HG03575 (cell line): ENCODE measurements at regions not wholly inside any gene's neighbourhood (a gene's known extent, or its start where the extent isn't known, plus 50 kb on each side); places are given as distances from the start of the nearest gene placed in this dataset.

Source experiments
- ATAC-seq: cut with Tn5 transposase; IDR thresholded peaks from one replicate; pipeline ENCODE4 v1.9.1; 2021; ENCODE audit not compliant: unreplicated experiment, insufficient number of reproducible peaks, low FRiP score; ENCODE audit errors: extremely low read depth

DNA sequence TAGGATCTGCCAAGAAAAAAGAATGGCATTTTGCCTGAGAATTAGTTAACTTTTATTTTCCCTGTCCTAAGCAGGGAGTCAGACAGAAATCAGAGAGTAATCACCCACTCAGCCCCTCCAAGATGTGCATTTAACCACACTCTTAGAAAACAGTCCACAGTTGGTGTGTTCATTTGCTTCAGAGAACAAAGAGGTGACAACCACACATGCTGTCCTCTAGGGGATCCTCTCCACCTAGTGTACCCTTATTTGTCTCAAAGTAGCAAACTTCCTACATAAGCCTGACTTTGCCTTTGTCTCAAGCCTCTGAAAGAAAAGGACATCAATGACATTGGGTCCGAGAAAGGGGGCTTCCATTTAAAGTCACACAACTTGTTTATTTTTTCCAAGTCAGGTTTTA is 107.0 kb upstream of the RFC3 start:
- no peak for ATAC-seq

GRCh38 chr13:33711436-33711835 is 106.5 kb upstream of the RFC3 start:
- no peak for ATAC-seq

GRCh38 chr13:33717775-33718174 is 100.2 kb upstream of the RFC3 start:
- ATAC-seq = no peak

- no peak for ATAC-seq
Observed at GRCh38 chr13:33721724-33722123, 96.2 kb upstream of the RFC3 start.

DNA sequence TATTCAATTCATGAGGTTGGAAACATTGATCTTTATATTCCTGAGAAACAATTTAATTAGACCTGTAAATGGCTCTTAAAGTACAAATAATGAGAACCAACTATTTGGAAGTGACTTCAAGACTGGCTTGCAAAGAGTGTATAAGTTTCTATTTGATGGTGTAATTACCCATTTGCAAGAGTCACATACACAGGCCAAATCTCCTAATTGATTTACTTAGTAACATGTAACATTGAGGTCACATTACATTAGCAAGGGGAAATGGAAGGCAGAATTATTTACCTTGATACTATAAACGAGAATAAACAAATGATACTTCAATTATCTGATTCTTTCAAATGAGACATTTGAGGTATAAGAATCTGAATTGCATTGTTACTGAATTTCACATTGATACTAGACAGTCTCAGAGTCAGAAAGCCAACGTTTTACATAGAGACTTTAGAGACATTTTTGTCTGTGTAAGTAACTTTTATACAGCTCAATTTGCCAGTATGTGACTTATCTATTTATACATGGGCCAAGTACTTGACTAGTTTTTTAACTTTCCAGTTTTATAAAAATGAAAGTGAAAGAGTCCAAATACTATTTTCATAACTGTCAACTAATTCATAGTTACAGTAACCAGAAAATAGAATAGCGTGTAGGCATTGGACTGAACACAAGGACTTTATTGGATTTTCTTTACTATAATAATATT is 95.6 kb upstream of the RFC3 start:
- no peak for ATAC-seq

- no peak for ATAC-seq
Observed at GRCh38 chr13:33723365-33723764, 94.6 kb upstream of the RFC3 start.

GRCh38 chr13:33723772-33724435 is 94.0 kb upstream of the RFC3 start:
- peak; percentile 46 for ATAC-seq

GRCh38 chr13:33725340-33725739 is 92.6 kb upstream of the RFC3 start:
- ATAC-seq = no peak

DNA sequence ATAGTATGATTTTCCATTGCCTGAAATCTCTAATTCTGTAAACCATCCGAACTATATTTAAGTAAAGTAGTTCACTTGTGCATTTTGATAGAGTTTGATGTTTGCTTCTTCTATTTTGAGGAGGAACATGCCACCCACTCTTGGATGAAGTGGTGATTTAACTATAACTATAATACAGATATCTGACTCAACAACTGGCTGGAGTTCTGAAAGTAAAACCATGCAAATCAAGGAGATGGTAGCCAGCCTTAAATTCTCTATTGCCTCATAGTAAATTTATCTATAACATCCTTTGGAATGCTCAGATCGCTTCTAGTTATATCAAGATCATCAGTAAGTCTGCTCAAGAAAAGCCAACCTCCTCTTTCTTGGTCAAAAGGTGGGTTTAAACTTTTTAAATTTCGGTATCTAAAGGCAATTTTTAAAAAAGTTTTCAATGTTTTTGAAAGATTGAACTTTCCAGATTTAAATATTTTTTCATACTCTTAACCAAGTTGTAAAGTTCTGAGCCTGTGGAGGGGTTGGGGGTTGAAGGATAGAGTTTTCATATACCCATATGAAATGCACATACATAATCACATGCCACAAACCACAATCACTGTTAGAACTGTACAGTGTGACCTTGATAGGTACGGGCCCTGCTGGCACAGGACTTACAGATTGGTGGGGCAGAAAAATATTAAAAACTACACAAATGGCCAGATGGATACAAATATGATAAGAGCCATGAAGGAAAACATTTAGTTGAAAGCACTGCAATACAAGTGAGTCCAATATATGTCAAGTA is 90.5 kb upstream of the RFC3 start:
- no peak for ATAC-seq

DNA sequence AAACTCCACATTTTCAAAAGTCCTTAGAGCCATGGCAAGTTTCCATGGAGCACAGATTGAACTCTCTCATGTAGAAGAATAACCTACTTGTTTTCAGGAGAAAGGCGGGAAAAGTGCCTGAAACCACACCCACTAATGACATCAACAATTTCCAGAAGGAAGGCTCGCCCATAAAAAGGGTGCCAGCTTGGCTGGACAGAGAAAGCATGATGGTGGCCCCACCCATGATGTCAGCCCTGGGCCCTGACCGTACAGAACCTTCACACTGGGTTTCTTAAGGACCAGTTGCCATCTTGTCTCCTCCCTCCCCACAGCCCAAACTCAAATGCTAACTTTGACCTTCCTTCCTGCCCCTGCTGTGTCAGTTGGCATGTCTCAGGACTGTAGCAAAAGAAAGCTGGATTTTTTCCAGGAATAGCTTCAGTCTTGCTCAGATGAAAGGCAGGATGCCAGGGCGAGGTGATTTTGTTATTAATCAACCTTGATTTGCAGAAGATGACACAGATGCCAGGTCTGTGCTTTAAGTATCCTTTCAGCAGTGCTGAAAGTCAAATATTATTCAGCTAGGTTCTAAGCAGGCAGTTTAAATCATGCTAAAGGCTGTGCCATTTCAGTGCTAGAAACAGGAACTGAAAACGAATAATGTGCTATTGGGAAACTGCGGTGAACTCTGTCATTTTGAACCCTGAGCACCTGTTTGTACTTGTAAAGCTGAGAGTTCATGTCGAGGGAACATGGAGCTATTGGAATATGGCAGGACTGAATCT is 89.5 kb upstream of the RFC3 start:
- peak; percentile 79 for ATAC-seq

GRCh38 chr13:33730147-33730546 is 87.8 kb upstream of the RFC3 start:
- no peak for ATAC-seq

- no peak for ATAC-seq
Observed at GRCh38 chr13:33730619-33731018, 87.3 kb upstream of the RFC3 start.

GRCh38 chr13:33735276-33735675 is 82.7 kb upstream of the RFC3 start:
- ATAC-seq = no peak

DNA sequence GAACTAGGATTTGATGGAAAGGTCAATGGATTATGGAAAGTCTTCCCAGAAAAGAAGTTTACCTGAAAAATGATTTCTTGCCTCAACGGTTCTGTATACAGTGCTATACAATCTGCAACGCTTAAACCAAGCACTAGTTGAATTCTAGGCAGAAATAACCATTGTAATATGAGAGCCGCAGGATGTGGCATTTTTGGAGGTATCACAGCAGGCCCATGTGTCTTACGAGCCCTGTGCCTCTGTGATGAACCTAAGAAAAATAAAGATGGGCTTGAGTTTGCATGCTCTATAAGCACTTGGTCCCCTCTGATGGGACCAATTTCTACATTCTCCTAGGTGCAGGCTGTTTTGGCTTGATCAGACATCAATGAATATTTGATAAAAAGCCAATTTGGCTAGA is 78.7 kb upstream of the RFC3 start:
- no peak for ATAC-seq

- ATAC-seq = no peak
Observed at GRCh38 chr13:33740134-33740538, 77.8 kb upstream of the RFC3 start.

GRCh38 chr13:33742321-33742720 is 75.6 kb upstream of the RFC3 start:
- no peak for ATAC-seq

- ATAC-seq = peak; percentile 60
Observed at GRCh38 chr13:33743438-33744368, 74.2 kb upstream of the RFC3 start.

- ATAC-seq = no peak
Observed at GRCh38 chr13:33744589-33745369, 73.2 kb upstream of the RFC3 start.
